Large intestine (tissue), 3 donors: ENCODE measurements at regions not wholly inside any gene's neighbourhood (a gene's known extent, or its start where the extent isn't known, plus 50 kb on each side); places are given as distances from the start of the nearest gene placed in this dataset.

Experiments used
- DNase-seq, 2 donors: peaks; one replicate each; pipeline versions ENCODE4 v3.0.0 to v3.0.0-alpha.2; 2013
- H3K27ac ChIP-seq: one replicate; pipeline ENCODE4 v1.5.1; 2013; ENCODE audit warnings: low read length
- H3K27me3 ChIP-seq: 2 replicates; pipeline ENCODE4 v1.6.1; 2013; ENCODE audit warnings: low read length; ENCODE audit not compliant: control insufficient read depth, insufficient read depth
- H3K36me3 ChIP-seq: 2 replicates; pipeline ENCODE4 v1.6.1; 2013; ENCODE audit warnings: low read length; ENCODE audit not compliant: control insufficient read depth, insufficient read depth
- H3K4me1 ChIP-seq: one replicate; pipeline ENCODE4 v1.6.1; 2013; ENCODE audit warnings: low read length; ENCODE audit not compliant: control insufficient read depth, insufficient read depth
- H3K4me3 ChIP-seq: one replicate; pipeline ENCODE4 v1.5.1; 2013; ENCODE audit warnings: low read length
- H3K9me3 ChIP-seq: one replicate; pipeline ENCODE4 v1.6.1; 2013; ENCODE audit warnings: mild to moderate bottlenecking, low read depth, low read length, moderate library complexity; ENCODE audit not compliant: control insufficient read depth
- WGBS: methylation state at CpG from one replicate; pipeline ENCODE4 v1.1.5; 2013; ENCODE audit warnings: low lambda C conversion rate; ENCODE audit not compliant: insufficient coverage; 5-methylcytosine and 5-hydroxymethylcytosine counted together

DNA sequence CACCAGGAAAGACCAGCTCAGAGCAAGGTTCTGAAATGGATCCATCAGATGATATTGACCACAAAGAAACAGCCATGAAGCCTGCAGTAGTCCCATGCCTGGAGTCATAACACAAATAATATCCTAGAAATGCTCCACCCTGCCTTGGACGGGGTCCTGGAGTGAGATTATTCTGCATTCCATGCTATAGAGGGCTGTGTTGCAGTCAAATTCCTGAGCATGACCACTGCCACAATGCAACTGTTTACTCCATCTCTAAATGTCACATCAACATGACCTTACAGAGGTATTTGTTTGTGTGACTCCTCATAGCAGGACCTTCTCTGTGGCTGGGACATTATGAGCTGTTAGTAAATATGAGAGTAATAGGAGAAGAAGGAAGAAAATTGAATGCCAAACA is 257.5 kb upstream of the TCF21 start:
- Histone ChIP-seq H3K4me3 (no peak overlapping the region), H3K27ac (no peak overlapping the region), H3K36me3 (no peaks in the 10 kb centered on the region), H3K27me3 (no peaks in the 10 kb centered on the region), H3K4me1 (no peaks in the 10 kb centered on the region), H3K9me3 (no peaks in the 10 kb centered on the region)
- DNase-seq = no peak
- no CpG with 5 or more reads among the region's 1 CpG for WGBS

GRCh38 chr6:133632206-133632605 is 256.7 kb upstream of the TCF21 start:
- Histone ChIP-seq H3K27me3 (no peaks in the 10 kb centered on the region), H3K9me3 (no peaks in the 10 kb centered on the region), H3K36me3 (no peaks in the 10 kb centered on the region), H3K27ac (no peak overlapping the region), H3K4me1 (no peaks in the 10 kb centered on the region), H3K4me3 (no peak overlapping the region)
- WGBS = no CpG with 5 or more reads among the region's 2 CpGs
- no peak for DNase-seq

DNA sequence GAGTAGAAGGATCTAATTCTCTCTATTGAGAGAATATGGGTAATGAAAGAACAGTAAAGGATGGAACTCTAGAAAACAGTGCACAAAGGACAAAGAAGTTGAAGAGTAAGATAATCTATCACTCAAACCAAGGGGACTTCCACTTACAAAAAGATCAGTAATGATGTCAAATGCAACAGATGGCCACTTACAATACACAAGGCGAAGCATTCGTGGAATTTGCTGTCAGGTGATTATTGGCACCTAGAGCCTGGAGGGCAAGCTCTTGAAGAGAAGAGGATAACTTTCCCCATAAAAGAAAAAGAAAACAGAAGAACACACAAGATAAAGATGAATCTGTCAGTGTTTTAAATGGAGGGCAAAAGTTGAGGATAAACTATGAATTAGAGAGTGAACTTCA is 256.0 kb upstream of the TCF21 start:
- Histone ChIP-seq H3K4me3 (no peak overlapping the region), H3K4me1 (no peaks in the 10 kb centered on the region), H3K27ac (no peak overlapping the region), H3K36me3 (no peaks in the 10 kb centered on the region), H3K27me3 (no peaks in the 10 kb centered on the region), H3K9me3 (no peaks in the 10 kb centered on the region)
- WGBS = 75% methylated on average over 2 of the region's 2 CpGs
- no peak for DNase-seq

DNA sequence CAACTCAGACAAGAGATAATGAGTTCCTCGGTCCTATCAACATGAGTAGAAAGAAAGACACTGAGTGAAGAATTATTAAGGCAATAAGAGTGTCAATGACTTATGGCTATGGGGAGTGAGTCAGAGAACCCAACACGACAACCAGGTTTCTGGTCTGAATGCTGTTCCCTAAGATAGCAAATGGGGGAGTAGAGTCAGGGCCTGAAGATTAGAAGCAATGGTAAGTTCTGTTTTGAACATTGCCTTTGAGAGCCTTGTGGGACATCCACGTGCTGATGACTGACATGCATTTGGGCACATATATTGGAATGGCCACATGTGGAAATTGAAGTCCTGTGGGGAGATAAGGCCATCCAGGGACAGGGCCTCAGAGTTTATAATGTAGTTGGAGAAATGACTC is 254.4 kb upstream of the TCF21 start:
- no peak overlapping the region for H3K4me3 ChIP-seq
- H3K36me3 ChIP-seq = no peaks in the 10 kb centered on the region
- WGBS = 93% methylated on average over 2 of the region's 3 CpGs
- H3K27me3 ChIP-seq = no peaks in the 10 kb centered on the region
- no peaks in the 10 kb centered on the region for H3K4me1 ChIP-seq
- DNase-seq = no peak
- no peak overlapping the region for H3K27ac ChIP-seq
- H3K9me3 ChIP-seq = no peaks in the 10 kb centered on the region

GRCh38 chr6:133635447-133635846 is 253.5 kb upstream of the TCF21 start:
- WGBS = 60% methylated on average over 1 of the region's 2 CpGs
- no peak for DNase-seq
- no peaks in the 10 kb centered on the region for H3K4me1 ChIP-seq
- no peak overlapping the region for H3K4me3 ChIP-seq
- no peaks in the 10 kb centered on the region for H3K27me3 ChIP-seq
- no peaks in the 10 kb centered on the region for H3K36me3 ChIP-seq
- no peaks in the 10 kb centered on the region for H3K9me3 ChIP-seq
- no peak overlapping the region for H3K27ac ChIP-seq

DNA sequence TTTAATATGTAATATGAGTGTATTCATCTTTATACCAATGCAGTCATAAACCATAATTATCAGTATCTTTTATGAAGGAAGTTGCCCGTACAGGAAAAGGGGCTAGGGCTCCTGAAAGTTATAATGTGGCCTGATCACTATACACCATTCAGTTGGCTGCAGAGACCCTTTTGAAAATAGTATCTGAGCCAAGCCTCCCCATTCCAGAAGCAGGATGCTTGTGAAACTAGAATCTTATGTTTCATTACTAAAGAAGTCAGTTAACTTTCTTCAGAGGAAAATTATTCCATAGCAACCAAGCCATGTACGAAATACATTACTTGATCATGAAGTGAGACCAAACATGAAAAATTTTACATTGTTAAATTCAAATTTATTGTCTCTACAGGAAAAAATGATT is 251.5 kb upstream of the TCF21 start:
- Histone ChIP-seq H3K4me3 (no peak overlapping the region), H3K9me3 (no peaks in the 10 kb centered on the region), H3K36me3 (no peaks in the 10 kb centered on the region), H3K27me3 (no peaks in the 10 kb centered on the region), H3K4me1 (no peaks in the 10 kb centered on the region), H3K27ac (peak overlapping the region; percentile 8)
- 57% methylated on average over 1 of the region's 2 CpGs for WGBS
- DNase-seq = no peak

GRCh38 chr6:133637874-133638273 is 251.0 kb upstream of the TCF21 start:
- 60% methylated on average over 1 of the region's 6 CpGs for WGBS
- Histone ChIP-seq H3K9me3 (no peaks in the 10 kb centered on the region), H3K4me3 (no peak overlapping the region), H3K27me3 (no peaks in the 10 kb centered on the region), H3K4me1 (no peaks in the 10 kb centered on the region), H3K36me3 (no peaks in the 10 kb centered on the region), H3K27ac (no peak overlapping the region)
- no peak for DNase-seq

DNA sequence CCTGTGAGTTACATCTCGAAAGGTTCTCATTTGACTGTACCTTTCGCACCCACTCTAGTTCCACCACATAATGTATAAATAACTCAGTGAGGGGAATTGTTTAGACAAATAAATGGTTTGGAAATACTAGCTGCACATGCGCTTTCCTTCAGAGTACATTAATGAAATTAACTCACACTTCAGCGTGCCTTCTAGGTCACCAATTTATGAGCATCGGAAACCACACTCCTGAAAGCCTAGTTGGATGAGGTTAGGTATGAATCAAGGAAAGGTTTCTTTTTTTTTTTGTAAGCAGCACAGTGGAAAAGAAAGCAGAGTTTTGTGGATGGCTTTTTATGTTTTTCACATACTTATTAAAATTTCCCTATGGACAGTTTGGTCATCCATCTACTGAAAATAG is 247.8 kb upstream of the TCF21 start:
- Histone ChIP-seq H3K27me3 (no peaks in the 10 kb centered on the region), H3K36me3 (no peaks in the 10 kb centered on the region), H3K4me1 (no peaks in the 10 kb centered on the region), H3K9me3 (no peaks in the 10 kb centered on the region), H3K4me3 (no peak overlapping the region), H3K27ac (no peak overlapping the region)
- WGBS = no CpG with 5 or more reads among the region's 5 CpGs
- no peak for DNase-seq

DNA sequence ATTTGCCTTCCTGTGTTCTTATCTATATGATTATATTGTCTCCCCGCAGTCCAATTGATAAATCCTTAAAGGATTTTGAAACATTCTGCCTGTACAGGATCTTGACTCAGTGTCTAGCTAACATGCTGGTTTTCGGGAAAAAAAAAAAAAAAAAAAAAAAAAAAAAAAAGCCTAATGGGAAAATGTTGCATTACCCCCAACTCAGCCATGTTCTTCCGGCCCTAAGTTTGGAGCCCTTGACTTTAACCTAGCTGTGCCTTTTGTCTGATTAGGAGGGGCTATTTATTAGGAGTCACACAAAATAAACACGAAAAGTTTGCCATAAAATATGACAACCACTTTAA is 244.4 kb upstream of the TCF21 start:
- H3K27ac ChIP-seq = no peak overlapping the region
- H3K4me1 ChIP-seq = no peaks in the 10 kb centered on the region
- 25% methylated on average over 1 of the region's 4 CpGs for WGBS
- H3K4me3 ChIP-seq = no peak overlapping the region
- H3K27me3 ChIP-seq = no peaks in the 10 kb centered on the region
- H3K9me3 ChIP-seq = no peaks in the 10 kb centered on the region
- H3K36me3 ChIP-seq = no peaks in the 10 kb centered on the region
- DNase-seq = peak; percentile 5 to 10

- H3K9me3 ChIP-seq = no peaks in the 10 kb centered on the region
- H3K36me3 ChIP-seq = no peaks in the 10 kb centered on the region
- H3K27me3 ChIP-seq = no peaks in the 10 kb centered on the region
- no peaks in the 10 kb centered on the region for H3K4me1 ChIP-seq
- no peak overlapping the region for H3K27ac ChIP-seq
- H3K4me3 ChIP-seq = no peak overlapping the region
- 0% methylated on average over 1 of the region's 5 CpGs for WGBS
- DNase-seq = peak; percentile 30 to 46
These were observed 243.9 kb upstream of the TCF21 start for GRCh38 chr6:133644892-133645619.

GRCh38 chr6:133645966-133646740 is 242.8 kb upstream of the TCF21 start:
- H3K27ac ChIP-seq = no peak overlapping the region
- H3K9me3 ChIP-seq = no peaks in the 10 kb centered on the region
- DNase-seq = no peak
- no peak overlapping the region for H3K4me3 ChIP-seq
- no peaks in the 10 kb centered on the region for H3K36me3 ChIP-seq
- WGBS = 40% methylated on average over 4 of the region's 4 CpGs
- H3K27me3 ChIP-seq = no peaks in the 10 kb centered on the region
- H3K4me1 ChIP-seq = no peaks in the 10 kb centered on the region
